H9 (cell line): ENCODE measurements at regions not wholly inside any gene's neighbourhood (a gene's known extent, or its start where the extent isn't known, plus 50 kb on each side); places are given as distances from the start of the nearest gene placed in this dataset.

Experiments used
- DNase-seq: peaks from one replicate; pipeline ENCODE4 v3.0.0-alpha.2; 2017
- H2AFZ ChIP-seq: one replicate; pipeline ENCODE4 v1.6.1; 2013; ENCODE audit warnings: mild to moderate bottlenecking, low read length, control low read depth, moderate library complexity
- H2AK5ac ChIP-seq: 2 replicates; pipeline ENCODE4 v1.6.1; 2013; ENCODE audit warnings: low read length, control low read depth, mixed read lengths; ENCODE audit not compliant: insufficient read length
- H2BK120ac ChIP-seq: one replicate; pipeline ENCODE4 v1.6.1; 2013; ENCODE audit warnings: low read depth, mild to moderate bottlenecking, low read length, control low read depth, inconsistent platforms; ENCODE audit not compliant: poor library complexity, severe bottlenecking
- H2BK12ac ChIP-seq: 2 replicates; pipeline ENCODE4 v1.6.1; 2013; ENCODE audit warnings: low read length, control low read depth, mixed read lengths, low read depth; ENCODE audit not compliant: insufficient read length
- H2BK15ac ChIP-seq: 2 replicates; pipeline ENCODE4 v1.6.1; 2013; ENCODE audit warnings: low read depth, low read length, control low read depth
- H2BK20ac ChIP-seq: one replicate; pipeline ENCODE4 v1.6.1; 2013; ENCODE audit warnings: low read depth, mild to moderate bottlenecking, low read length, control low read depth, inconsistent platforms; ENCODE audit not compliant: poor library complexity, severe bottlenecking
- H2BK5ac ChIP-seq: 2 replicates; pipeline ENCODE4 v1.6.1; 2013; ENCODE audit warnings: low read length, control low read depth, mixed read lengths; ENCODE audit not compliant: insufficient read length
- H3K14ac ChIP-seq: 2 replicates; pipeline ENCODE4 v1.6.1; 2013; ENCODE audit warnings: low read length, control low read depth; ENCODE audit not compliant: insufficient read depth
- H3K18ac ChIP-seq: 2 replicates; pipeline ENCODE4 v1.6.1; 2013; ENCODE audit warnings: low read depth, mild to moderate bottlenecking, mixed read lengths, low read length, control low read depth; ENCODE audit not compliant: insufficient read length
- H3K23ac ChIP-seq: 2 replicates; pipeline ENCODE4 v1.6.1; 2013; ENCODE audit warnings: low read length, control low read depth, mixed read lengths, low read depth; ENCODE audit not compliant: insufficient read length
- H3K23me2 ChIP-seq: 2 replicates; pipeline ENCODE4 v1.6.1; 2013; ENCODE audit warnings: low read depth, mild to moderate bottlenecking, mixed read lengths, low read length, control low read depth; ENCODE audit not compliant: insufficient read length, poor library complexity, severe bottlenecking
- H3K27ac ChIP-seq: 2 replicates; pipeline ENCODE4 v1.5.1; 2013; ENCODE audit warnings: low read length, control low read depth, mixed read lengths, low read depth; ENCODE audit not compliant: insufficient read length
- H3K27me3 ChIP-seq: 2 replicates; pipeline ENCODE4 v1.6.1; 2013; ENCODE audit warnings: low read length, control low read depth, inconsistent platforms; ENCODE audit not compliant: insufficient read depth
- H3K4ac ChIP-seq: 2 replicates; pipeline ENCODE4 v1.6.1; 2013; ENCODE audit warnings: low read depth, mild to moderate bottlenecking, control low read depth, inconsistent platforms, low read length, moderate library complexity
- H3K4me1 ChIP-seq: 2 replicates; pipeline ENCODE4 v1.6.1; 2013; ENCODE audit warnings: low read length, control low read depth, inconsistent platforms; ENCODE audit not compliant: insufficient read depth
- H3K4me2 ChIP-seq: 2 replicates; pipeline ENCODE4 v1.6.1; 2013; ENCODE audit warnings: low read length, control low read depth, mixed read lengths; ENCODE audit not compliant: insufficient read length, insufficient read depth
- H3K56ac ChIP-seq: 2 replicates; pipeline ENCODE4 v1.6.1; 2013; ENCODE audit warnings: low read depth, mild to moderate bottlenecking, mixed read lengths, low read length, control low read depth; ENCODE audit not compliant: insufficient read length
- H3K79me1 ChIP-seq: 2 replicates; pipeline ENCODE4 v1.6.1; 2013; ENCODE audit warnings: low read depth, mild to moderate bottlenecking, moderate library complexity, low read length, control low read depth, inconsistent platforms; ENCODE audit not compliant: insufficient read depth, poor library complexity, severe bottlenecking
- H3K79me2 ChIP-seq: 2 replicates; pipeline ENCODE4 v1.6.1; 2013; ENCODE audit warnings: low read length, control low read depth, inconsistent platforms; ENCODE audit not compliant: insufficient read depth
- H3K9ac ChIP-seq: 2 replicates; pipeline ENCODE4 v1.6.1; 2013; ENCODE audit warnings: low read length, control low read depth, mixed read lengths; ENCODE audit not compliant: insufficient read length; ENCODE audit errors: extremely low read depth
- H3K9me3 ChIP-seq: one replicate; pipeline ENCODE4 v1.6.1; 2013; ENCODE audit warnings: low read depth, low read length, inconsistent platforms; ENCODE audit not compliant: control insufficient read depth
- H3T11ph ChIP-seq: one replicate; pipeline ENCODE4 v1.6.1; 2013; ENCODE audit warnings: mild to moderate bottlenecking, low read length, control low read depth, inconsistent platforms
- H4K20me1 ChIP-seq: one replicate; pipeline ENCODE4 v1.6.1; 2013; ENCODE audit not compliant: control insufficient read depth, insufficient read length, insufficient read depth
- H4K5ac ChIP-seq: 2 replicates; pipeline ENCODE4 v1.6.1; 2013; ENCODE audit warnings: low read depth, mild to moderate bottlenecking, mixed read lengths, low read length, control low read depth; ENCODE audit not compliant: insufficient read length
- H4K8ac ChIP-seq: replicated peaks from 2 replicates; pipeline ENCODE4 v1.6.1; 2013; ENCODE audit warnings: low read length, control low read depth, mixed read lengths, low read depth; ENCODE audit not compliant: insufficient read length
- H4K91ac ChIP-seq: 2 replicates; pipeline ENCODE4 v1.6.1; 2013; ENCODE audit warnings: low read depth, mild to moderate bottlenecking, moderate library complexity, mixed read lengths, low read length, control low read depth; ENCODE audit not compliant: insufficient read length
- H3K27ac Mint-ChIP-seq, 3 experiments: 2 replicates in 2 of 3; 3 replicates in 1 of 3; pipeline ENCODE4 v1.8.0; 2020 to 2021; ENCODE audit warnings: mixed read lengths in 3 of 3, mild to moderate bottlenecking in 1 of 3, moderate library complexity in 1 of 3
- H3K27me3 Mint-ChIP-seq: 2 replicates; pipeline ENCODE4 v1.8.0; 2021; ENCODE audit warnings: low read depth, mild to moderate bottlenecking, moderate library complexity, mixed read lengths
- H3K36me3 Mint-ChIP-seq, 3 experiments: 2 replicates in 2 of 3; 3 replicates in 1 of 3; pipeline ENCODE4 v1.8.0; 2020 to 2021; ENCODE audit warnings: low read depth in 3 of 3, mixed read lengths in 3 of 3; ENCODE audit not compliant: insufficient read depth in 1 of 3
- H3K4me1 Mint-ChIP-seq, 2 experiments: 2 replicates each; pipeline ENCODE4 v1.8.0; 2020; ENCODE audit warnings: mixed read lengths in 2 of 2
- H3K4me3 Mint-ChIP-seq, 2 experiments: 2 replicates in 1 of 2; 3 replicates in 1 of 2; pipeline ENCODE4 v1.8.0; 2020 to 2021; ENCODE audit warnings: mild to moderate bottlenecking in 2 of 2, mixed read lengths in 2 of 2, moderate library complexity in 1 of 2
- H3K9me3 Mint-ChIP-seq, 2 experiments: 2 replicates in 1 of 2; 3 replicates in 1 of 2; pipeline ENCODE4 v1.8.0; 2020; ENCODE audit warnings: mild to moderate bottlenecking in 2 of 2, mixed read lengths in 2 of 2, moderate library complexity in 1 of 2
- CTCF ChIP-seq: fragments of 200-600 bp; sonication (generic); conservative IDR thresholded peaks from 3 replicates; pipeline ENCODE4 v1.8.0; 2021; ENCODE audit warnings: antibody characterized with exemption, mild to moderate bottlenecking
- WGBS: extraction: QIAGEN DNeasy Blood & Tissue Kit; methylation state at CpG from one replicate; pipeline ENCODE4 v1.1.7; 2013; ENCODE audit warnings: missing lambda C conversion rate, low lambda C conversion rate, mixed read lengths; ENCODE audit not compliant: insufficient read length; ENCODE audit errors: extremely low coverage; 5-methylcytosine and 5-hydroxymethylcytosine counted together

- Histone ChIP-seq H2AFZ (no peak overlapping the region), H3K4me2 (no peak overlapping the region), H3K79me2 (no peaks in the 10 kb centered on the region), H3K79me1 (no peaks in the 10 kb centered on the region), H3K18ac (no peak overlapping the region), H3K27ac (no peak overlapping the region), H2BK5ac (no peak overlapping the region), H3K4me1 (no peaks in the 10 kb centered on the region), H3K9me3 (no peaks in the 10 kb centered on the region), H4K20me1 (no peaks in the 10 kb centered on the region), H4K5ac (no peak overlapping the region), H3K14ac (no peak overlapping the region), H3K23ac (no peak overlapping the region), H3K27me3 (peaks cover 13% of the 10 kb centered on the region; the same call in 1 of the 2 replicates), H4K91ac (no peak overlapping the region), H2BK120ac (no peak overlapping the region), H2BK12ac (no peak overlapping the region), H3T11ph (no peak overlapping the region), H2BK15ac (no peak overlapping the region), H4K8ac (no peak overlapping the region), H2AK5ac (no peak overlapping the region), H3K56ac (no peak overlapping the region), H2BK20ac (no peak overlapping the region), H3K23me2 (peaks cover 7% of the 10 kb centered on the region), H3K4ac (no peak overlapping the region), H3K9ac (no peak overlapping the region)
- Mint-ChIP-seq H3K9me3 (no peaks in the 10 kb centered on the region), H3K4me3 (no peak overlapping the region), H3K36me3 (no peaks in the 10 kb centered on the region), H3K27me3 (peaks cover 8% of the 10 kb centered on the region), H3K4me1 (peaks cover 5 to 6% of the 10 kb centered on the region in 2 experiments), H3K27ac (no peak overlapping the region)
- no CpG with 5 or more reads among the region's 7 CpGs for WGBS
- TF ChIP-seq CTCF, result no peak
- DNase-seq, result no peak
Measured at GRCh38 chr11:115764176-115764575, 260.0 kb upstream of the CADM1 start.
